ENCODE measurements at regions not wholly inside any gene's neighbourhood (a gene's known extent, or its start where the extent isn't known, plus 50 kb on each side); places are given as distances from the start of the nearest gene placed in this dataset.
"Not testable (repeated sequence)": the region's sequence is repeated elsewhere in the genome, so short reads cannot be mapped to it uniquely, and the experiment has no call there.

DNA sequence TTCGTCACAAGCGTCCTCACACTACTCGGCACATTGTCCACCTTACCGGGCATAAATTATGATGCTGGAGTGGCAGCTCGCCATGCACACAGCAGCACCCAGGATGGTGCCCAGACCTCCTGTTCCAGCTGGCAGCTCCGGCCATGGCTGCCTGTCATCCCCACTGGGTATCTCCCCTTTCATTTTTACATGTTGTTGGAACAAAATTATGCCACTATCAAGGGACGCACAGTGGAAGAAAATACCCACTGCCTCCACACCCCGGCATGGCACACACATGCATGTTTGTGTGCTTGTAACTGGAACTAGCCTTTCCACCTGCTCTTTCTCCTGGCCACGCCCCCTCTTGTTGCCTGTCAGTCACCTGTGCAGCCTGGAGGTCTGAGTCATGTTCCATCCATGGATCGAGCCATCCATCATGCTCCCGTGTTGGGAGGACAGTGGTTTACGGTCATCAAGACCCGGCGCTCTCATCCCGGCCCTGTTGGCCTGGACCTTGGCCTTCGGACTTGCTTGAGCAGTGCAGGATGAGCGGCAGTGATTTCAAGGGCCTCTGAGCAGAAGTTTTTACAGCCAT is 1069.6 kb downstream of the BRD1 start:
- no peak for DNase-seq (ENCODE audit: low spot score)

GRCh38 chr22:48757581-48757980 is 1070.1 kb downstream of the BRD1 start:
- no peak for DNase-seq (ENCODE audit: low spot score)

- not testable (repeated sequence) for DNase-seq (ENCODE audit: low spot score)
These were observed 1070.5 kb downstream of the BRD1 start for GRCh38 chr22:48757135-48757534.

DNA sequence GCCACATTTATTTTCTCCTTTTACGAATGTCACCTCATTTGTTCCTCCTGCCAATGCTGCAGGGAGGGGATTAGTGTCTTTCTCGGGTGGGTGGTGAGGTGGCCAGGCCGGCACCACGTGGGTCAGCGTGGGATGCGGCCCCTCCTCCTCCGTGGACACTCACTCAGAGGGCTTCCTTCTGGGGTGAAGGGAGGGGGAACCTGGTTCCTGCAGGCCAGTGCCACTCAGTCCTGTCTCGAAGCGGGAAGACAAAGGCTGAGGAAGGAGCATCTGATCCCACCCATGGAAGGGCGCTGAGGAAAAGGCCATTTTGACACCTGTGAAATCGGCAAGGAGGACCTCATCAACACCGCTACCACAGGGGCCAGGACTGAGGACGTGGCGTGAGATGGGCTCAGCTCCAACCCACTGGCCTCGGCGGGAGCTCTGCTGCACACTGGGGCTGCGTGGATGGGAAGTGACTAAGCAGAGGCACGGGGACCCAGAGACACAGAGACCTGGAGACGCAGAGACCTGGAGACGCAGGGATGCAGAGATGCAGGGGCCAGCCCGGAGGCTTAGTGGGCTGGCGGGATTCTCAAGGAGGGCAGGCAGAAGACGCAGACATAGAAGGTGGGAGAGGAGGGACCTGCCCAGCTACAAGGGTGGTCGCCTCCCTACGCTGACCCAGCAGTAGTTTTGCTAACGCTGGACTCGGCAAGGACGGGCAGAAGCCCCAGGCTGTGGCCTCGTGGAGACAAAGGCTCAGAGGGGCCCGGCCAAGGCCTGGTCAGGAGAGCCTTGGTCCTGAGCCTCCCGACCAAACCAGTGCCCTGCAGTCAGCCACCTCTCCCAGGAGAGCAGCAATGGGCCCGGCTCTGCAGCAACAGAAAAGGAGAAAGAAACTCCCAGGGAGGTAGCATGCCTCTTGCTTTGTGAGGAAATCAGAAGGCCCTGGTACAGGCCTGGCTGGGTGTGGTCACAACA is 1071.2 kb downstream of the BRD1 start:
- no peak for DNase-seq (ENCODE audit: low spot score)

GRCh38 chr22:48755059-48755949 is 1072.4 kb downstream of the BRD1 start:
- peak; percentile 11 for DNase-seq (ENCODE audit: low spot score)

- DNase-seq (ENCODE audit: low spot score), result peak; percentile 12
These were observed 1073.0 kb downstream of the BRD1 start for GRCh38 chr22:48754611-48755058.

- peak; percentile 8 for DNase-seq (ENCODE audit: low spot score)
These were observed 1073.7 kb downstream of the BRD1 start for GRCh38 chr22:48753752-48754517.

- no peak for DNase-seq (ENCODE audit: low spot score)
These were observed 1074.3 kb downstream of the BRD1 start for GRCh38 chr22:48753381-48753730.

DNA sequence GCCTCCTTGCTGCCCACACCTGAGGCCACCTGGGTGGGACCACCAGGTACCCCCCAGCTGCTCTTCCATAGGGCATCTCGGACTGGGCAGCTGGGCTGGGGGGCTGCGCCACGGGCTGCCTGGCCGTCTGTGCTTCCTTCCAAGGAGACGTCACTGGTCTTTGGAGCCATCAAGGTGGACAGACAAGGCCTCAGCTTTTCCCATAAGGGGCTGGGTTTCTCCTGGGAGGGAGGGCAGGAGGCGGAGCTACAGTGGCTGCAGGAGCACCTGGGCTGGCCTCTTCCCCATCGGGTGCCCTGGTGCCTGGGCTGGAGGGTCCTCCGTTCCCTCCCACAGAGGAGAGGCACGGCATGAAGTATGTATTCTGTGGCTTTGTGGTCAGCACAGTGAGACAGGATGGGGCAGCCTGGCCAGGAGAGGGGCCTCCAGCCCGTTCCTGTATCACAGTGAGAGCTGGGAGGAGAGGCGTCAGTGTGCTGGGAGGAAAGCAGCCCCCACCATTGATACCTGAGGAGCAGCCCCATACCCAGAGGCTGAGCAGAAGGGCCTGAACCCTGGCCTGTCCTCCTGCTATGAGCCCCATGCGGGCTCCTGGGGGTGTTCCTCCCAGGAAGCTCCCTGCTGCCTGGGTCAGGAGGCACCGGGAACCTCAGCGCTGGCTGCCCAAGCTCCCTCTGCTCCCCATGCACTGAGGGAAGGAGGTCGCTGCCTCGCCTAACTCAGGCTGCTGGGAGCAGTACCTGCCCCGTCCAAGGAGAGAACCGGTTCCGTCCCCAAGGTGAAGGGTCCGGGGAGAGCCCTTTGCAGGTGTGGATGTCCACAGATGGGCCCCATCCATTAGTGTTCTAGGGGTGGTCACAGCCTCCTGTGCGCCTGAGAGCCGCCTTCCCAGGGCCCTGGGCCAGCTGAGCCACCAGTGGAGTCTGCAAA is 1075.0 kb downstream of the BRD1 start:
- DNase-seq (ENCODE audit: low spot score), result peak; percentile 19

- no peak for DNase-seq (ENCODE audit: low spot score)
These were observed 1075.9 kb downstream of the BRD1 start for GRCh38 chr22:48751539-48752437.

- no peak for DNase-seq (ENCODE audit: low spot score)
These were observed 1076.7 kb downstream of the BRD1 start for GRCh38 chr22:48750826-48751440.

DNA sequence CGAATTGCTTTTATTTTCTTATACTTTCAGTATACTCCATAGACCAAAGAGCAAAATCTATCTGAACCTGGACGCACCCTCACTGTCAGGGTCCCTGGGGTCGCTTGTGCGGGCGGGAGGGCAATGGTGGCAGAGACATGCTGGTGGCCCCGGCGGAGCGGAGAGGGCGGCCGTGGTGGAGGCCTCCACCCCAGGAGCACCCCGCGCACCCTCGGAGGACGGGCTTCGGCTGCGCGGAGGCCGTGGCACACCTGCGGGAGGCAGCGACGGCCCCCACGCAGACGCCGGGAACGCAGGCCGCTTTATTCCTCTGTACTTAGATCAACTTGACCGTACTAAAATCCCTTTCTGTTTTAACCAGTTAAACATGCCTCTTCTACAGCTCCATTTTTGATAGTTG is 1077.4 kb downstream of the BRD1 start:
- DNase-seq (ENCODE audit: low spot score), result no peak

- DNase-seq (ENCODE audit: low spot score), result no peak
These were observed 1078.0 kb downstream of the BRD1 start for GRCh38 chr22:48749555-48750227.

GRCh38 chr22:48748860-48749554 is 1078.7 kb downstream of the BRD1 start:
- DNase-seq (ENCODE audit: low spot score), result no peak

DNA sequence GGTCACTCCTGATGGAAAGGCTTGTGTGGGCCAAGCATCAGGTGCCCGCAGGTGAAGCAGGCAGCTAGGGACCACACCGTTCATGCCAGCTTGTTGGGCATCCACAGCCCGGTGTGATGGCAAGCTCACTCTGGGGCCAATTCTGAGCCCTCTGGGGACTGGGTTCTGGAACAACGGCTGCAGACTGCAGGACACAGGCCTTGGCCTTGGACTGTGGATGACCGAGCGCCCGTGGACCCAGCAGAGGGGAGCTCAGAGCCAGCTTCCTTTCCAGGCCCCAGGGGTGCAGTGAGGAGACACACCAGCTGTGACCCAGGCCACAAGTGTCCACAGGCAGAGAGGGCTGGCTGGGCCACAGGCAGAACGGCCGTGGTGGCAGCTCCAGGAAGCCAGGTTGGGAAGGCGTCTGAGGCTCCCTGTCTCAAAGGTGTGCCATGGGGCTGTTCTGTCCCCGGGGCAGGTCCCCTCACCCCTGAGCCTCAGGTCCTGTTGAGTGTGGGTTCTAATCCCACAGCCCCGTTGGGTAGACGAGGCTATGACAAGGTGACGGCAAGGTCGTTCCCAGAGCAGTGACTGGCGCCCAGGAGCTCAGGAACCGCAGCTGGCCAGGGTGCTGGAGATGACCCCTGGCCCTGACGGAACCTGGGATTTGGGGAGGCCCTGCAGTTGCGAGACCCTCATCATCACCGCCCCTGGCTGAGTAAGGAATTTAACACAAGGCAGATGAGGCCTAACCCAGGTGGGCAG is 1079.4 kb downstream of the BRD1 start:
- DNase-seq (ENCODE audit: low spot score), result no peak

DNA sequence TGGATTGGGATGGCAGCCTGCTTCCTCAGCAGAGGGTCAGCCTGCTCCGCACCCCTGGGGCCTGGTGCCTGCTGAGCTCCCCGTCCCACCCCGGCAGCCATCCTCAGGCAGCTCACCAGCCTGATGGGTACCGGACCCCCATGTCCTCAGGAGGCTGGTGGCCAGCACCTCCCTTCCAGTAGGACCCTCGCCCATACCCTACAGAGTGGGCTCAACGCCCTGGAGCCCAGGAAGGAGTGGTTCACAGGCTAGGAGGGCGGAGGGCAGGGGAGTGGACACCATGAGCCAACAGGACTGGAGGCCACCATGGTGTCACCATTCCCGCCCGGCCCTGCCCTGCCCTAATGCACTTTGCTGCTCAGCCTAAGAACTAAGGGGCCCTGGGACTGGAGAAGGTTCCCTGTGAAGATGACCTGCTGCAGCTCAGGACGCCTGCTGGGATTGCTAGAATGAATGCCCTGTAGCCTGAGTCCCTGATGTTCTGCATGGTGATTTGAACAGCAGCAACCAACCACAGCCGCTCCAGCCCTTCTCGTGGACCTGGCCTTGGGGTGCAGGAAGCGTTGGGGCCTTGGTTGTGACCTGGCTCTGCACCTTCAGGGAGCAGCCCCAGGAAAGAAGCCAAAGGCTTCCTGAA is 1080.8 kb downstream of the BRD1 start:
- DNase-seq (ENCODE audit: low spot score), result no peak
